HG03520 (cell line): ENCODE measurements at regions not wholly inside any gene's neighbourhood (a gene's known extent, or its start where the extent isn't known, plus 50 kb on each side); places are given as distances from the start of the nearest gene placed in this dataset.
"Not testable (repeated sequence)": the region's sequence is repeated elsewhere in the genome, so short reads cannot be mapped to it uniquely, and the experiment has no call there.

Source experiments
- ATAC-seq: cut with Tn5 transposase; IDR thresholded peaks from one replicate; pipeline ENCODE4 v1.9.1; 2021; ENCODE audit warnings: mild to moderate bottlenecking, moderate library complexity; ENCODE audit not compliant: unreplicated experiment

GRCh38 chr20:5696011-5696559, 54.1 kb upstream of the SHLD1 start:
- ATAC-seq, result no peak

GRCh38 chr20:5691918-5692618, 58.1 kb upstream of the SHLD1 start:
- ATAC-seq, result peak; percentile 98

GRCh38 chr20:5689463-5689862, 60.7 kb upstream of the SHLD1 start:
- no peak for ATAC-seq

GRCh38 chr20:5688431-5688972, 61.7 kb upstream of the SHLD1 start:
- ATAC-seq, result no peak

- ATAC-seq, result no peak
Observed at GRCh38 chr20:5687884-5688283, 62.3 kb upstream of the SHLD1 start.

- ATAC-seq, result no peak
Observed at GRCh38 chr20:5686384-5687105, 63.7 kb upstream of the SHLD1 start.

GRCh38 chr20:5682556-5682955, 67.6 kb upstream of the SHLD1 start:
- not testable (repeated sequence) for ATAC-seq

GRCh38 chr20:5680192-5680591, 69.4 kb upstream of the GPCPD1 start:
- ATAC-seq, result no peak

- ATAC-seq, result no peak
Observed at GRCh38 chr20:5678777-5679176, 68.0 kb upstream of the GPCPD1 start.

GRCh38 chr20:5677944-5678343, 67.1 kb upstream of the GPCPD1 start:
- ATAC-seq, result not testable (repeated sequence)

GRCh38 chr20:5677389-5677788, 66.6 kb upstream of the GPCPD1 start:
- ATAC-seq, result no peak

- ATAC-seq, result no peak
Observed at GRCh38 chr20:5675103-5676091, 64.6 kb upstream of the GPCPD1 start.

- ATAC-seq, result peak; percentile 91
Observed at GRCh38 chr20:5674176-5674660, 63.4 kb upstream of the GPCPD1 start.

- no peak for ATAC-seq
Observed at GRCh38 chr20:5670874-5671273, 60.1 kb upstream of the GPCPD1 start.

GRCh38 chr20:5670036-5670536, 59.3 kb upstream of the GPCPD1 start:
- no peak for ATAC-seq

GRCh38 chr20:5668529-5668868, 57.7 kb upstream of the GPCPD1 start:
- ATAC-seq, result no peak

- ATAC-seq, result no peak
Observed at GRCh38 chr20:5667705-5668528, 57.1 kb upstream of the GPCPD1 start.

- ATAC-seq, result no peak
Observed at GRCh38 chr20:5665417-5665816, 54.6 kb upstream of the GPCPD1 start.

GRCh38 chr20:5663396-5663795, 52.6 kb upstream of the GPCPD1 start:
- ATAC-seq, result no peak

- no peak for ATAC-seq
Observed at GRCh38 chr20:5662769-5663168, 52.0 kb upstream of the GPCPD1 start.
